ENCODE measurements at regions not wholly inside any gene's neighbourhood (a gene's known extent, or its start where the extent isn't known, plus 50 kb on each side); places are given as distances from the start of the nearest gene placed in this dataset.

GRCh38 chr2:16911746-16912145 is 246.1 kb upstream of the CYRIA start:
- Histone ChIP-seq H3K27me3 (ENCODE audit: control insufficient read depth, insufficient read depth, low read length) (no peaks in the 10 kb centered on the region), H3K36me3 (ENCODE audit: control insufficient read depth, insufficient read depth, low read length) (no peaks in the 10 kb centered on the region), H3K27ac (ENCODE audit: low read length) (no peak overlapping the region), H3K4me3 (ENCODE audit: low read depth in 2 of 2, low read length in 2 of 2) (no peak overlapping the region), H3K9me3 (ENCODE audit: control insufficient read depth, insufficient read depth, low read depth, low read length) (no peaks in the 10 kb centered on the region), H3K4me1 (ENCODE audit: control insufficient read depth, insufficient read depth, low read length) (no peaks in the 10 kb centered on the region)
- in situ Hi-C loops (cut with HindIII; ENCODE audit: low pct_unique_long_range_greater_than_20kb, low sequenced_read_pairs), result no loop called here
- DNase-seq (ENCODE audit: low read depth, low spot score), result no peak
- CTCF ChIA-PET, result no interaction called here
- BruUV-seq (replicated peaks), result no TSS peak
- TF ChIP-seq SIN3A (IDR thresholded peaks at IDR 0.05; ENCODE audit: borderline replicate concordance, insufficient read depth, low read depth, low read length), result no peak
- TF ChIP-seq, protein P1, sequence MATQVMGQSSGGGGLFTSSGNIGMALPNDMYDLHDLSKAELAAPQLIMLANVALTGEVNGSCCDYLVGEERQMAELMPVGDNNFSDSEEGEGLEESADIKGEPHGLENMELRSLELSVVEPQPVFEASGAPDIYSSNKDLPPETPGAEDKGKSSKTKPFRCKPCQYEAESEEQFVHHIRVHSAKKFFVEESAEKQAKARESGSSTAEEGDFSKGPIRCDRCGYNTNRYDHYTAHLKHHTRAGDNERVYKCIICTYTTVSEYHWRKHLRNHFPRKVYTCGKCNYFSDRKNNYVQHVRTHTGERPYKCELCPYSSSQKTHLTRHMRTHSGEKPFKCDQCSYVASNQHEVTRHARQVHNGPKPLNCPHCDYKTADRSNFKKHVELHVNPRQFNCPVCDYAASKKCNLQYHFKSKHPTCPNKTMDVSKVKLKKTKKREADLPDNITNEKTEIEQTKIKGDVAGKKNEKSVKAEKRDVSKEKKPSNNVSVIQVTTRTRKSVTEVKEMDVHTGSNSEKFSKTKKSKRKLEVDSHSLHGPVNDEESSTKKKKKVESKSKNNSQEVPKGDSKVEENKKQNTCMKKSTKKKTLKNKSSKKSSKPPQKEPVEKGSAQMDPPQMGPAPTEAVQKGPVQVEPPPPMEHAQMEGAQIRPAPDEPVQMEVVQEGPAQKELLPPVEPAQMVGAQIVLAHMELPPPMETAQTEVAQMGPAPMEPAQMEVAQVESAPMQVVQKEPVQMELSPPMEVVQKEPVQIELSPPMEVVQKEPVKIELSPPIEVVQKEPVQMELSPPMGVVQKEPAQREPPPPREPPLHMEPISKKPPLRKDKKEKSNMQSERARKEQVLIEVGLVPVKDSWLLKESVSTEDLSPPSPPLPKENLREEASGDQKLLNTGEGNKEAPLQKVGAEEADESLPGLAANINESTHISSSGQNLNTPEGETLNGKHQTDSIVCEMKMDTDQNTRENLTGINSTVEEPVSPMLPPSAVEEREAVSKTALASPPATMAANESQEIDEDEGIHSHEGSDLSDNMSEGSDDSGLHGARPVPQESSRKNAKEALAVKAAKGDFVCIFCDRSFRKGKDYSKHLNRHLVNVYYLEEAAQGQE (IDR thresholded peaks at IDR 0.05; ENCODE audit: insufficient read depth in 1 of 2, low read depth in 2 of 2, low read length in 1 of 2), result no peak
- TF ChIP-seq, protein P2, sequence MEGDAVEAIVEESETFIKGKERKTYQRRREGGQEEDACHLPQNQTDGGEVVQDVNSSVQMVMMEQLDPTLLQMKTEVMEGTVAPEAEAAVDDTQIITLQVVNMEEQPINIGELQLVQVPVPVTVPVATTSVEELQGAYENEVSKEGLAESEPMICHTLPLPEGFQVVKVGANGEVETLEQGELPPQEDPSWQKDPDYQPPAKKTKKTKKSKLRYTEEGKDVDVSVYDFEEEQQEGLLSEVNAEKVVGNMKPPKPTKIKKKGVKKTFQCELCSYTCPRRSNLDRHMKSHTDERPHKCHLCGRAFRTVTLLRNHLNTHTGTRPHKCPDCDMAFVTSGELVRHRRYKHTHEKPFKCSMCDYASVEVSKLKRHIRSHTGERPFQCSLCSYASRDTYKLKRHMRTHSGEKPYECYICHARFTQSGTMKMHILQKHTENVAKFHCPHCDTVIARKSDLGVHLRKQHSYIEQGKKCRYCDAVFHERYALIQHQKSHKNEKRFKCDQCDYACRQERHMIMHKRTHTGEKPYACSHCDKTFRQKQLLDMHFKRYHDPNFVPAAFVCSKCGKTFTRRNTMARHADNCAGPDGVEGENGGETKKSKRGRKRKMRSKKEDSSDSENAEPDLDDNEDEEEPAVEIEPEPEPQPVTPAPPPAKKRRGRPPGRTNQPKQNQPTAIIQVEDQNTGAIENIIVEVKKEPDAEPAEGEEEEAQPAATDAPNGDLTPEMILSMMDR (IDR thresholded peaks at IDR 0.05), result no peak
- POLR2A ChIA-PET, result interaction anchor here (0.7 kb wide), 1 partner anchor 1270 kb away, joined by 4 read pairs; no protein-coding TSS in a partner anchor
- ATAC-seq, result no peak
- intact Hi-C loops (cut with micrococcal nuclease; ENCODE audit: unreplicated experiment), result no loop called here

GRCh38 chr2:16908656-16909055 is 243.0 kb upstream of the CYRIA start:
- BruUV-seq (replicated peaks), result no TSS peak
- intact Hi-C loops (cut with micrococcal nuclease; ENCODE audit: unreplicated experiment), result no loop called here
- TF ChIP-seq POLR2AphosphoS5 (IDR thresholded peaks at IDR 0.05; ENCODE audit: low read depth, low read length), result no peak
- no peak for TF ChIP-seq SIN3A (IDR thresholded peaks at IDR 0.05; ENCODE audit: borderline replicate concordance, insufficient read depth, low read depth, low read length)
- TF ChIP-seq, protein P1 (IDR thresholded peaks at IDR 0.05; ENCODE audit: insufficient read depth in 1 of 2, low read depth in 2 of 2, low read length in 1 of 2), result no peak
- TF ChIP-seq, protein P2 (IDR thresholded peaks at IDR 0.05), result no peak
- ATAC-seq (no peak), DNase-seq (ENCODE audit: low read depth, low spot score) (no peak)
- POLR2A ChIA-PET, result no interaction called here
- H3K36me3 ChIP-seq (ENCODE audit: control insufficient read depth, insufficient read depth, low read length), result no peaks in the 10 kb centered on the region
- no peaks in the 10 kb centered on the region for H3K4me1 ChIP-seq (ENCODE audit: control insufficient read depth, insufficient read depth, low read length)
- in situ Hi-C loops (cut with HindIII; ENCODE audit: low pct_unique_long_range_greater_than_20kb, low sequenced_read_pairs), result no loop called here
- CTCF ChIA-PET, result no interaction called here
- no peak overlapping the region for H3K27ac ChIP-seq (ENCODE audit: low read length)
- no peak overlapping the region for H3K4me3 ChIP-seq (ENCODE audit: low read depth in 2 of 2, low read length in 2 of 2)
- H3K27me3 ChIP-seq (ENCODE audit: control insufficient read depth, insufficient read depth, low read length), result no peaks in the 10 kb centered on the region
- no peaks in the 10 kb centered on the region for H3K9me3 ChIP-seq (ENCODE audit: control insufficient read depth, insufficient read depth, low read depth, low read length)

Measured in Panc1 (cell line).